ENCODE measurements at regions not wholly inside any gene's neighbourhood (a gene's known extent, or its start where the extent isn't known, plus 50 kb on each side); places are given as distances from the start of the nearest gene placed in this dataset.

DNA sequence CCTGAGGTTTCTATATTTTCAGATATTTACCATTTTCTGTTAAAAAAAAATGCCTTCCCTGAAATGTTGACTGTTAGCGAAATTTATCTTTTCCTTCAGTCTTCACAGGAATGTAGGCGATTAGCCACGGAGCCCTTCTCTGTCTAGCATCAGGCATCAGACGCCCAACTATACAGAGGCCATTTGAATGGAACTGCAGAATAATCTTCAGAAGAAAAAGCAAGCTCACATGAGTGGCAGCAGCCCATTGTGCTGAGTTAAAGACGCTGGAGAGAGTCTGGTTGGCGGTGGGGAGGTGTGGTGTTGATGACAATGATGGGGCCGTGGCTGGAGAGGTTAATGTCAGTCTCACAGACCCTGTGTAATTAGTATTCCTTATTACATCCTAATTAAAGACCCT is 196.8 kb upstream of the LEF1 start:
- DNase-seq (ENCODE audit: low spot score): no peak

DNA sequence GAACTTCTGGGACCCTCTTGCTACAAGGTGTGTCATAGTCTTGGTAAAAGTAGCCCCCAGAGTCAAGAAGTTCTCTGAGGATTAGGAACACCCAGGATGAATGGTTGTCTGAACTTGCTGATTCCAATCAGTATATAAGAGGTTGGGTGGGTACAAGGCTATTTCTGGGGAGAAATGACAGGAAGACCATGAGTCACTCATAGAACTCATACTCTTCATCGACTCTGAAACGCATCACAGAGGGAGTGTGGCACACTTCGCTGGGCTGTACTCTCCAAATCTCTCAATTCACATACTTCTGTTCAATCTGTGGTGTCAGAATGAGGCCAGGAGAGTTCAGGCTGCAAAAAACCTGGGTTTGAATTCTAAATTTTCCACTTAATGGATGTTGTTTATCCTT is 193.2 kb upstream of the LEF1 start:
- DNase-seq (ENCODE audit: low spot score): no peak

DNA sequence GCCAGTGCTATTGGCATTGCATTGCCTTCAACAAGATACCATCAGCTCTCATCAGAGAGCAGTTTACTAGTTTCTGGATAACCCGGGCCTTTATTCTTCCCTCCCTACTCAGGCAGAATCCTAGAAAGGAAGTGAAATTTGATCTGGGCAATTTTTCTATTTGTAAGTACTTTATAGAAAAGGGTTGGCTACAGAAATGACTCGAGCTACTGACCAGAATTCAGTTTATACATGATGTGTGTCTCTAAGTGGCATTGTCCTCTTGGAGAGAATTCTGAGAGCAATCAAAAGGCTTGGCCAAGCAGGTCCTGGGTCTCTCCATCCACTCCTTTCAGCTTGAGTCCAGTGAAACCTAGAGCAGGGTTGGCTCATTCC is 192.7 kb upstream of the LEF1 start:
- DNase-seq (ENCODE audit: low spot score): no peak

DNA sequence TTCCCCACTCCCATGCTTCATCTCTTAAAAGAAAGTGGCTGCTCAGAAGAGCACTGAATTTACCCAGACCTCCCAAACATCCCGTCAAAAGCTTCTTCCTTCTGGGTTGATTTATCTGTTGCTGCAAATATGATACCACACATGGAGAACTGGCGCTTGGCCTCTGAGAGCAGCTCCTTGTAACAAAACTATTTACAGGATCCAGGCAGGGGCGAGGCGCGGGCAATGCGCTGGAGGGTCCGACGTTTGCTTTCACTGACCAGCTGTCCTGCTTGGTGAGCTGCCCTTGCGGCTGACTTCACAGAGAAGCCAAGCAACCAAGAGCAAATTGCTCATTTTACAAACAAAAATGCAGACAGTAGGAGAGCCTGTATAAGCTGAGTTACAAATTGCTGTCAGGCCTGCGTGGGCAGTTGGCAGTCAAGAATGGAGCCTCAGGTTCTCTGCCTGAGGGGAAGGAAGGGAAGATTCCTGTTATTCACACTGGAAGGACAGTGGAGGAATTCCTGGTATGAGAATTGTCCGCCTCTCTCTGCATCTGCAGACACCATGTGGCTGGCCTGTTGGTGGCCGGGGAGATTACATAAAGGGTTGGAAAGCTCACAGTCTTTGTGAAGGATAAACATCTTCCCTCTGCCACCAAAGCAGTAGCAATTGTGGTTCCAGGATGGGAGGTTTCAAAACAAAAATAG is 192.2 kb upstream of the LEF1 start:
- no peak for DNase-seq (ENCODE audit: low spot score)

DNA sequence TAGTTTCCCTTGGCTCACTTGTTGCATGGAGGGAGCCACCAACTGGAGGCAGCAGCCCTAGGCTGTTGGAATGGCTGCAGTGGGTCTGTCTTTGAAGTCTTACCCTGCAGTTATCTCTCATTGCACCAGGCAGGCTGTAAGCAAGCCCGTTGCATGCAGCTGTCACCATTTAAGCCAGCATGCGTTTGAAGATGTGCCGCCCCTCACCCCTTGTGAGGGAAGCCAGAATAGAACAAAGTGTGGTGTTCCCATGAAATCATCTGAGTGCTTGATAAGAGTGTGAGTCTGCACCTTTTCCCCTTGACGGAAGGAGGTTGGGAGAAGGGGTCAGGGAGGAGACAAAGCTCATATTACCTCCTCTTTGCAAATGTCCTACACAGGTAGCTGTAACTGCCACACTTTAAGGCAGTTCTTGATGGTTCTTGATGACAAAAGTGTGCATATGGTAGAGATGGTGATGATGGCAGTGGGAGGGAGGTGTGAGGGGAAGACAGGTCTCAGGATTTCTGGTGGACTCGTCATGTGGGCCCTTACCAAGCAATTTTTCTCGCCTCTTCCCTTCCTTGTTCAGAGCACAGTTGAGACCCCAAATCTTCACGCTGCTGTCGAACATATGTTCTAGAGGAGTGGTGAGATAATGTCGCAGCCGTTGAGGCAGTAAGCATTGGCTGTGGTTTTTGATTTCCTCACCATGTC is 191.4 kb upstream of the LEF1 start:
- no peak for DNase-seq (ENCODE audit: low spot score)

DNA sequence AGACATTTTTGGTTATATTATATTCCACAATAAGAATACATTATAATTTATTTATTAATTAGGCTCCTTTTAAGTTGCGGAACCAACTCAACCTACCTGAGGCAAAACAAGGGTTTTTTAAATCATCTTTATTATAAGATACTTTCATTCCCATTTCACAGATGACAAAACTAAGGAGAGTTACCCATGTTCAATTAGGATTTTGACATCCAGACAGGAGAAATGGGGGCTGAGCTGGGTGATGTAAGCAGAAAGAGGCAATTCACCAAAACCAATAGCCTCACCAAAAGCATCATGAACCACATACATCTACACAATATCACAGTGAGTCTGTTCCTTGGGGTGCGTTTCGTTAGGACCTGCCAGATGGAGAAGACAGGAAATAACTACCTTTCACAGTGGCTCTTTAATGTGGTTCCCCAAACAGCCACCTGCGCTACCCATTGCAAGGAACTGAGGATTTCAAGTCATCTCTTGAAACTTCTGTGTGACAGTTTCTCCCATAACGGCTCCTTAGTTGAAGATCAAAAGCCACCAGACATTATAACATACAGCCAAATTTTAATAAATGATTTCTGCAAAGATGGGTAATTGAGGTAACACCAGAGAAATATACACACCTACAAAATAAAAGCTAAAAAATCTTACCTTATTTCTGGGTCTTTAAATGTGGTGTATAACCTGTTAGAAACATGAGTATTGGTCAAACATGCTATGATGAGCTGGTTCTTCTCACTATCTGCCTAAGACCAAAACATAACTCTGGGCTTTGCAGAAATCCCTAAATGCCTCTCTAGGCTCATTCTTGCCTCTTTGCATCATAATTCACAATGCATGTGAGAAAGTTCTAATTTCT is 190.6 kb upstream of the LEF1 start:
- no peak for DNase-seq (ENCODE audit: low spot score)

DNA sequence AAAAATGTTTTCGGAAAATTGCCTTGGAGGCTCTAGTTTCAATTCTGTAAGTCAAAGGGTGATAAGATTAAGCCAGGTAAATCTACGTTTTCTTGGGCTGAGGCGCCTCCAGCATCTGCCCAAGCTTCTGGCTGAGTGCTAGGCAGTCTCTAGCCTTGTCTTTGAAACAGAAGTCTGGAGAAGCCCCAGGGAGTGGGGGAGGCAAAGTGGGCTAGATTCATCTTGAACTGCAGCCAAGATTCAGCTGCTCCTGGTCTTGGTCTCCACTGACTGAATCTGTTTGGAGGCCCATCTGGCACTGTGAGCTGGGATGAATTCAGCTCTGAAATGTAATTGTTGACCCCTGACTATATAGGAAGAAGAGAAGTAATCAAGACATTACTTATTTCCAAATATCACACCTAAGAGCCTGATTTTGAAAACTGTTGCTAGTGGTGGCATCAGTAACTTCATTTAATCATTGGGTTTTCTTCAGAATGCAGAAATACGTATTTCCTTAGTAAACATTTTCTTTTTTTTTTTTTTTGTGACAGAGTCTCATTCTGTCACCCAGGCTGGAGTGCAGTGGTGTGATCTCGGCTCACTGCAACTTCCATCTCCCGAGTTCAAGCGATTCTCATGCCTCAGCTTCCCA is 187.3 kb upstream of the LEF1 start:
- no peak for DNase-seq (ENCODE audit: low spot score)

DNA sequence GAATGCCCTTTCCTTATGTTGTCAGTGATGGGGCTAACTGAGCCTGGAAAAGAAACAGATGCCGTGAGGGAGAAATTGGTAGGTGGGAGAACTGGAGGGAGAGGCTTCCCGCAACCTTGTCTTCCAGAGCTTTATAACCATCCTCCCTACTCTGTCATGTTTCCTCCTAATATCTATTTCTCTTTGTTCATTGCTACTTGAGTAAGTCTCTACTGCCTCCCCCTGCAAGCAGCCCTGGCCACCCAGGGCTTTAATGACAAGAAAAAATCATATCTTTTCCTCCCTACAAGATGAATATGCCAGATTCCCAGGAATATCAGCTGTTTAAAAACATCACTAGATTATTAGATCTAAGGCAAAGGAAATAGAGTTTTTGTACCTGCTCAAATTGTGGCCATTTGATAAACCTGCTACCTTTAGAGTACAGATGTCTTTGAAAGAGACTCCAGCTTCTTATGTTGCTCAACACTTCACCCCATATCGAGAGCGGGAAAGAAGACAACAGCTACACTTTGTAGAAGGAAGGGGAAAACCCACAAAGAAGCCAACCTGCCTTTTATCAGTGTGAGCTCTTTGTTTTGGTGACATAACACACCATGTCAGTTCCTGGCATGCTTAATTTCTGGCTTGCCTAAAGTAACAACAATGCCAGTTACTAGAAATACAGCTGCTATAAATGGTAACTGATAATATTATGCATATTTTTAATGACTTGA is 186.6 kb upstream of the LEF1 start:
- DNase-seq (ENCODE audit: low spot score): no peak

DNA sequence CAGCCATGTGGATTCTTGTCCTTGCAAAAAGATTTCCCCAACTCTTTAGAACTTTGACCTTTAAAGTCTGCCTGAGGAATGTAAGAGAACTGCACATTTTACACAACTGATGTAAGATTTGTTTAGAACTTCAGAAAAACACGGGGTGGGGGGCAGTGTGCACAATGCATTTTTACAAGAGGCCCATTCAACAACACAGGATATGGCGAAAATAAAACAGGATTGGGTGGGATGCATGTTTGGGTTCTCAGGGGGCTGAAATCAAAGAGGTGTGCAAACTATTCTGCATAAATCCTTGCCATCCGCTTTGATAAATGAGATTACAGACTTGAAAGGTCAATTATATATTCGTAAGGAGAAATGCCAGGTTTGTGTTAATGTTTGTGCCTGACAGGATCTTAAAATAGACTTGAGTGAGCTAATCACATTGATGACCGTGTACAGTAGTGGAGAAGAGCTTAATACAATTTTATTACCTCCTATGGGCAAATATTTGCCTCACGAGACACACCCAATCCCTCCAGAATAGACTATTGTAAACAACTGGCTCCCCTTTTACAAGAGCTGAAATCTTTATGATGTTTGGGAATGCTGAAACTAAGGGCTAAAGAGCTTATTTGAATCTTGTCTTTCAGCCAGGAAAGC is 184.1 kb upstream of the LEF1 start:
- DNase-seq (ENCODE audit: low spot score): no peak

DNA sequence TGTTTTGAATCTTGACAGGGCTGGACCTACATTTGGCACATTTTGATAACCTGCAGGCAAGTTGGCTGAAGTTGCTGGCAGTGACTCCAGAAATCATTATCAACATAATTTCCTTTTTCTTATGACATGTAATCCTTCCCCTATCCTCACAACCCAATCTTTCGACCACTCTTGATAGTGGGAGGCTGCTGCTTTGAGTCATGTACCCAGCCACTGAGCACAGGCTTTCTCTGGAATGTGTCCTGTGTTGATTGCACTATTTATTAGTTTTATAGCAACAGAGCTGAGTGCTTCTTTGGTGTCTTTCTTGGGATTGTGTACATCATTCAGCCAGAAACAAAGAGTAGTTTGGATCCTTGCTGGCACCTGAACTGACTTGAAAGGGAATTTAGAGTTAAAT is 183.1 kb upstream of the LEF1 start:
- no peak for DNase-seq (ENCODE audit: low spot score)

DNA sequence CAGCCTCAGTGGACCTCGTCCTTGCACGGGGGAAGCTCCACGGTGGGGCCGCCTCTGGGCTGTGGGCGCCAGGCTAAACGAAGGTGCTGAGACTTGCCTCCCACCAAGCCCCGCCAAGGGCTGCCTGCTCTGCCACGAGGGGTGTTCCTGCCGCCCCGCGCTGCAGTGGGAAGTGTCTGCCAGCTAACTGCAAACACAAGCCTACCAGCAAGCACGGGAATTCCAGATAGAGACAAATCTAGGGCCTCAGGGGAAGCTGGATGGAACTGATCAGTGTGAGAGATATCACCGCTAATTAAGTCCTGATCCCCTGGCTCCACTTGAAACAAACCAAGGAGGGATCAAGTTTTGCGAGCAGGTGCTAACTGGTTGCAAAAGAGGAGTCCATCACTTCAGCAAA is 181.6 kb upstream of the LEF1 start:
- DNase-seq (ENCODE audit: low spot score): peak; percentile 44

DNA sequence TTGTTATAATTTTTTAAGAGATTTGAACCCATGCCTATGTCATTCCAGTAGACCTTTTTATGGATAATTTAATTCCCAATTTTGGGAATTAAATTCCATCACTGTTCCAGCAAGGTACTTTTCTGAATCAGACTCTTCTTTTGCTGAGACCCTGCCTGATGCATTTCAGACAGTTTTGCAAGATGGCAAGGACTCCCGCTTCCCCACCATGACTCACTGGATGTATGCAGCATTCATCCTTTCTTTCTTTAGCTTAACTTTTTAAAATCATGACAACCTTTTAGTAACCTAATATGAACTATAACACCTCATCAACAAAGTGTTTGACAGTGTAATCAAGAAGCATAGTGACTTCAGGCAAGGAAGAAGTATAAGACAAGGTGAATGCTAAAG is 178.1 kb upstream of the LEF1 start:
- no peak for DNase-seq (ENCODE audit: low spot score)

DNA sequence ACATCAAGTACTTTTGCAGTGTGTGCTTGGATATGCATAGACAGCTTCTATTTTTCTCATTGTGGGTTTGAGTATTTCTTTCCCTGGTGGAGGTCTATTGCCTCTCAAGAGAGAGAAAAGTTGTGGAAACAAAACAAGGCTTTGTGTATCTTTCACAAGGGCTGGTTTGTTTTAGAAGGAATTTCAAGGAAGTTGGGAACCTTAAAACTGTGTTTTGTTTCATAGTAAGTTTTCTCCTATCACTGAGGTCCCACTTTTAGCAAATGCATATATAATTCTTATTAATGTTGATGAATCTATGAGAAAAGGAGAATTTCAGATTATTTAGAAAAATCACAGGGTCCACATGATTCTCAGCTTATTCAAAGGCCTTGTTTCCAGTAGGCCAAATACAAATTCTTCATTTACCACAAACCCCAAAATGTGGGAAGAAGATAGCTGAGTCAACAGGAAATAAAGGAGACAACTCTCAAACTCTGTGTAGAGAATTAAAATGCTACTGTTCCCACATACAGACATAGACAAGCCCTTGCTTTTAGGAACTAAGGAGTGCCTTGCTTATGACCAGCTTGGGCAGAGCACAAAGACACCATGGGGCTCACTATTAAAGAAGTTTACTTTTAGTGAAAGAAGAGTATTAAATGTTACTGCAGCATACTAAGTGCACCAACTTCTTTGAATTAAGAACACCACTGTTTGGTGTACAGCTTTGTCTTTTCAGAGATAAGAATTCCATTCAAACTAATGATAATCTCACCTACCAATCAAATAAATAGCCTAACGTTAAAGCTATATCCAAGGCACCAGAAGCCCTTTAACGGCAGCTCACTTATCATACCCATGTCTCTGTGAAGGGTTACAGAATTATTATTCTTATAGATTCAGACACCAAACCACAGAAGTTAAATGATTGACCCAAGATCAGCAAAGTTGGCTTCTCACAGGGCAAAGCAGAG is 177.4 kb upstream of the LEF1 start:
- no peak for DNase-seq (ENCODE audit: low spot score)

DNA sequence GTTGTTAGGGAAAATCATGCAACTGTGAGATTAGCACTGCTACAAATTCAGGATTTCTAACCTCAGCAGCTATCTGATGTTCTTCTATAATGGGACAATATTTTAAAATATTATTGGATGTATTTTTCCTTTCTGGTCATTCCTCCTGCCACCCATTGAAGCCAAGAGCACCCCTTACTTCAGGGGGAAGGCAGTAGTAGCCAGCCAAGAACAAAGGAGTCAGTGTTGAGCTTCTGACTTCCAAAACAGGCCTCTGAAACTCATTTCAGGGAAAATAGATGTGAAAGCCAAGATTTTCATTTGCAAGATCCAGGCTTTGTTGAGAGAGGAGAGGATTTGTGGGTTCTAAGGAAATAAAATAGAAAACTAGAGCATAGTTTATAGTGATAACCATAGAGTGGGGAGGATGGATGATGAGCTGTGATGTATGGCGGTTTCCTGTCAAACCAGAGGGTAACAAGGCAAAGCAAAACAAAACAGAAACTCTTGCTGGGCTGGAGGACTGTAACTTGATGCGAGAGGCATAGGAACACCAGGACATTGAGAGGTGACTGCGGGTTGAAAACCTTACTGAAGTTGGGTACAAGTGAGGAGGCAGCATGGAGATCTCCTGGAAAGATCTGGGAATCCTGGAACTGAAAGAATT is 173.7 kb upstream of the LEF1 start:
- no peak for DNase-seq (ENCODE audit: low spot score)

DNA sequence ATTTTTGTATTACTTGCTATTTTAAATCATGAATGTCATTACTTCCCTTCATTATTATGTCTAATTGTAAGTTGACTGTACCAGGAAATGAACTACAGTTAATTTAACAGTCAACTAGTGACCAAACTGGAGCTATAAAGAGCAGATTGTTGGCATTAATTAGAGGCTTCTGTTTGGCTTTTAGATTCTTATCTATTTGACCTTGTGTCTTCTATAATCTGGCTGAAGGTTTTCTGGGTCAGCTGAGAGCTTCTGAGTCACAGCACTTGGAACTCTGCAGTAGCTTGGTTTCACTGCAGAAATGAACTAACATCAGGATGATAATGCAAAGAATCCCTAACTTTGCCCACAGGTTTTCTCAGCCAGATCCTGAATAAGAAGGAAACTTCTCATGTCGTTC is 169.2 kb upstream of the LEF1 start:
- DNase-seq (ENCODE audit: low spot score): no peak

DNA sequence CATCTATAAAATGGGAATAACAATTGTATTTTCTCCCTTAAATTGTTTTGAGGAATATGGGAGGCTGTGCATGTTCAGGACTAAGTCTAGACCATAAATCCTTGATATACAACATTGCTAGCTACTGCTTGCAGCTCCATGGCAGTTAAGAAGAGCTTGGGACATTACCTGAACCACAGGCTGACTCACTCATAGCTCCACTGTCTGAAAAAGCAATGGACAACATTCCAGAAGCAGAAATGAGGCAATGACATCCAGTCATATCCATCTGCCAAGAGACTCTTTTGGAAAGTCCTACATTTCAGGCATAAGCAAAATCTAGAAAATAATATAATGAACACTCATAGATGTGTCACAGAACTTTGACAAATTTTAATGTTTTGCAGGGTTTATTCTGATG is 167.3 kb upstream of the LEF1 start:
- no peak for DNase-seq (ENCODE audit: low spot score)

DNA sequence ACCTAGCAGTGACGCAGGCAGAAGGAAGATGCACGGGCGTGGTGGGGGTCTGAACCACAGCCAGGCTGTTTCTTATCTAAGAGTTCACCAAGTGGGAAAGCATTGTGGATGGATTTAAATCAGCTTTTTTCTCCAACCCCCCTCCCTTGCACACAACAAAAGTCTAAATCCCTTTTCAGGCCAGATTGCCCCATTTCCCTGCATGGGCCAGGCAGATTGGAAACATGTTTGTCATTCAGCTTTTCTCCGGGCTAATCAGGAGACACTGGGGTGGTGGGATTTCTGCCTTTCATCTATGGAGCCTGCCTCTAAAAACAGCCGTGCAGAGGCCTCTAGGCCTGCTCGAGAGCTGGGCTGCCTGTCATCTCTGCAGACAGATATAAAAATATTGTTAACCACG is 166.3 kb upstream of the LEF1 start:
- no peak for DNase-seq (ENCODE audit: low spot score)

DNA sequence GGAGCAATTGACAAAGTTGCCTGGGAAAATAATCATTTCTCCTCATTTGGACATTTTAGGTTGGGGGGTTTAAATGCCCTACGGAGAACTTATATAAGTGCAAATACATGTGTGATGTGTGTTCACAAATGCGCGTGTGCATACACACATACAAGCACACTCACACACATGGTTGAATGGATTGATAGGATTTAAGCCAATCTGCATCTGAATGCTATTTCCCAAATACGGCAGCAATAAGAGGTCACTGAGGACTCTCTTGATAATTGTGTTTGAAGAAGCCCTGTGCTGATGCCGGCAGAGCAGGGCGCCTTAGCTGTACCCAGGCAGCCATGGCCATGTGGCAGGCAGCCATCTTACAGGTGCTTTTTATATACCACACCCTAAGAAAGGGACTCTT is 165.3 kb upstream of the LEF1 start:
- DNase-seq (ENCODE audit: low spot score): no peak

DNA sequence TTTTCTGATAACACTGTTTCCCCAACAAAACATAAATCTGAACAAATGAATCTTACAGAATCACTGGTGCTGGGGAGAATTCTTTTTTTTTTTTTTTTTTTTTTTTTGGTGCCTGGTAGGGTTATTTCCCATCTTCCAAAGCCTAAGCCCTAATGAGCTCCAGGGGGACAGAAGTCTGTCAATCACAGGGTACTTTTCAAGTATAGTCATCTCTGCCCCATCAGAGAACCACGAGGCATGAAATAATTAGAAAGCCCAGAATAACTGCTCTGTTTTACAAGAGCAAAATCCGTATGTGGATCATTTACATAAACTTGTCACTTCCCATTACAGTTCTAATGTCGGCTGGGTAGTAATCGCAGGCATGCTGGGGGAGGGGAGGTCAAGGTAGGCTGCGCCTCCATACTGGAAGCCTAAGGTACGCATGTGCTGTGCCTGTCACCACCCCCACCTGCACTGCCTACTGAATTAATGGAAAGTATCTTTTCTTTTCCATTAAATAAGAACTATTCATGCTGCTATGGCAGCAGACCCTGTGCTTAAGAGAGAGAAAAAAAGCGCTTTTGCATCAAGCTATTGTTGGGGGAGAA is 164.7 kb upstream of the LEF1 start:
- no peak for DNase-seq (ENCODE audit: low spot score)
